COR-L47 (cell line): ENCODE measurements at regions not wholly inside any gene's neighbourhood (a gene's known extent, or its start where the extent isn't known, plus 50 kb on each side); places are given as distances from the start of the nearest gene placed in this dataset.

Experiments used
- DNase-seq: peaks from one replicate; lab custom pipeline; 2025; lab: John Stamatoyannopoulos, UW

DNA sequence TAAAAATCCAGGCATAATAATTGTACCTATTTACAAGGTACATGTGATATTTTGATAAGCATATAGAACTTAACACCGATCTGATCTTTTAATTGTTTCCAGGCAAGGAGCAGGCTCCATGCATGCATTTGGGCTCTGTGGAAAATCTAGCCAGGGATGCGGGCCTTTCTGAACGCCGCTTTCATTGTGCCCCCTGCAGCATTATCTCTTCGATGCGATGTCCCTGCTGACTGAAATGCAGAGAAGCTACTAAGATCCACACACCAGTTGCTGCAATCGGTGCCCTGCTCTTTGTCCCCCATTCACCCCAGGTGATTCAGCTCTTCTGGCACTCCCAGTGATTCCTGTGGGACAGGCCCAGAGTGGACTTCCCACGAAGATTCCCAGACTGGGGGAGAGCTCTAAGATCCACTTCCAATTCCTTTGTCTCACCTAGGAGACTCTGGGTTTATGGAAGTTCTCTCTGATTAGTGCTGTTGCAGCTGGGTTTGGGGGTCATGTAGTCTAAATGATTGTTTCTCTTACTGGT lies 254.3 kb upstream of the AGA start:
- DNase-seq = no peak

DNA sequence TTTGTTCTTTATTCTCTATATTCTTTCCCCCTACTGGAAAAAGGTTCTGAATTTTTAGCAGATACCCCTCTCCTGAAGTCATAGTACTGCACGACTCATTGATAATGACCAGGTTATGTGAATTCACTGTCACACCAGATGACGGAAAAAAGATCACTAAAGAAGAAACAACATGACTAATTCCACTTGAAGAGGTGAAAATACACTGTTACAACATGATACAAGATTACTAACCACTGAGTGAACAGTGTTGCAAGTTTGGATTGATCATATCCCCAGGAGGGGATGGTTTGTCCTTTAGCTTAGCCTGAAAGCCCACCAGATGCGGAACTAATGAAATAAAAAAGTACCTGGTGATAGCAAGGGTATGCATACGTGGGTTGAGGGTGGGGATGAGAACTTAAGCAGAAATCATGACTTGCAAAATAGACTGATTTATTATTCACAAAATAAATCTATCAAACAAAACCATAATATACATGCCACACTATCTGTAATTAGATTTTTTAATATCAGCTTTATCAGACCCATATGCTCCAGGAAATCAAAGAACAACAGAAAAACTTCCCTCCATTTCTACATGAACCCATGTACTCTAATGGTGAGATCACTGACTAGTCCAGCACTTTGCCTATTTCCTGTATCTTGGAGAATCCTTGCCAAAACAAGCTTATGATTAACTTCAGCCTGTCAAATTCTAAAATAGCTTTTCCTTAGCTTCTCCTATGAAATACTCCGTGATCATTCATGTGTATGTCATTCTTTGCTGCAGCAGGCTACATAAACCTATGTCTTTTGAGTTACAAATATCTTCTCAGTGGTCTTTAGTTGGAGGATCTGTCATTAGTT lies 257.4 kb upstream of the AGA start:
- DNase-seq = no peak

DNA sequence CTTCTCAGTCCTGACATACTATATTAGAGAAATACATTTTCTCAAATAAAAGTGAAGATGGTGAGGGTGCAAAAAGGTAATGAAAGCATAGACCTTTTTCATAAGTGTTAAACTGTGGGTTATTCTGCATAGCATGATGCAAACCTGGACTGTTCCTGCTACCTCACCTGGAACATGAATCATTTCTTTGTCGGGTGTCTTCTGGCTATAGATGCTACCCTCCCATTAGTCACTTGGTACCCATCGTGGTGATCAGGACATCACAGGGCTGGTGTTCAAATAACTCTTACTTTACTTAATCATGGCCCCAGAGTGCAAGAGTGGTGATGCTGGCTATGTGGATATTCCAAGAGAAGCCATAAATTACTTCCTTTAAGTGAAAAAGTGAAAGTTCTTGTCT lies 264.7 kb upstream of the AGA start:
- no peak for DNase-seq

DNA sequence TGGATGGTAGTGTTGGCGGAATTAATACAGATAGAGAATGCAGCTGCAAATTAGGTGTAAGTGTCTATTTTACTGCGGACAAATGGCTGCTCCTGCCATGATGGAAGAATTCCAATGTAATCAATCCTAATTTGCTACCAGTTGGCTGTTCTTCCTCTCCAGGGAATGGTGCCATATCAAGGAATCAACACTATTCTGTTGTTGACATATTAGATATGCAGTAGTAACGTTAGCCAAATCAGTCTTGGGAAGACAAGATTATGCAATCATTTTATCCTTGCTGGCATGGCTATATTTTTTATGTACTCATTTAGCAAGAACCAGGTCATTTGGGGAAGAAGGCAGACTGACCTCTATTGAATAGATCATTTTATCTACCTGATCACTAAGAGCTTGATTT lies 271.2 kb upstream of the AGA start:
- no peak for DNase-seq

DNA sequence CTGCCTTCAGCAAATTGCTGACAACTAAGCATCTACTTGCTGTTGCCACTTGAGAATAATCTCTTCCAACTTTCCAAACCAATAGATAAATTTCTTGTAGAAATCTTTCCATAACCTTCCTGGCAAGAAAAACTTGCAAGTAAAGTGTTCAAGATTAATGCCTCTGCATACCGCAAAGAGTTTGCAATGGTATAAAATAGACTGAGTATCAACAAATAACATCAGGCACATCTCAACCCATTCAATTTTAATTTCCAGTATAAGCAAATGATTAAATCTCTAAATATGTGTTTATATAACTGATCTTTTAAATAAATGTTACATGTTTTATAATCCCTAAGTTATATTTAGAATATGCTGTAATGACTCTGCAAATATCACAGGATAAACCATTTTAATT lies 275.2 kb upstream of the AGA start:
- DNase-seq = no peak

DNA sequence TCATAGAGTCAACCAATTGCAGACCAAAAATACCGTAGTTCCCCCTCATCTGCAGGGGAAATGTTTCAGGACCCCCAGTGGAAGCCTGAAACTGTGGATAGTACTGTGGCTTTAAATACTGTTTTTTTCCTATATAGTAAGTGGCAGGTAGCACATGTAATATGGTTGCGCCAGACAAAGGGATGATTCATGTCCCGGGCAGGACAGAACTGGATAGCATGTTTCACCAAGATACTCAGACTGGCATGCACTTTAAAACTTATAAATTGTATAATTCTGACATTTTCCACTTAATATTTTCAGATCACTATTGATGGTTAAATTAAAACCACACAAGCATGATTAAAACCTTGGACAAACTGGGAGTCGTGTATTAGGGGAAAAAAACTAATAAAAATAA lies 276.3 kb upstream of the AGA start:
- no peak for DNase-seq

DNA sequence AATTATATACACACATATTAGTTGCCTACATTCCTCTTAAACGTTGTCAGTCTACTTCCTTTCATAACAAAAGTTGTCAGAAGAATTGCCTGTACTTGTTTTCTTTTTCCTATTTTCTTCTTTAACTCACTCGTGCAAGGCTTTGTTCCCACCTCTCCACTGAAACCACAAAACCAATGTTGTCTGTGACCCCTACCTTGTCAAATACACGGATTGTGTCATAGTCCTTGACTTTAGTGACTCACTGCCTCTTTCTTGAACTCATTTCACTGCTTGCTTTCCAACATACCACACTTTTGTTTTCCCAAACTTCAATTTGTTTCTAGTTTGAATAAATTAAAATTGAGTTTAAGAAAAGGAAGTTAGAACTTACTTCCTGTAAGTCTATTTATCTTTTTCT lies 283.9 kb upstream of the AGA start:
- no peak for DNase-seq

DNA sequence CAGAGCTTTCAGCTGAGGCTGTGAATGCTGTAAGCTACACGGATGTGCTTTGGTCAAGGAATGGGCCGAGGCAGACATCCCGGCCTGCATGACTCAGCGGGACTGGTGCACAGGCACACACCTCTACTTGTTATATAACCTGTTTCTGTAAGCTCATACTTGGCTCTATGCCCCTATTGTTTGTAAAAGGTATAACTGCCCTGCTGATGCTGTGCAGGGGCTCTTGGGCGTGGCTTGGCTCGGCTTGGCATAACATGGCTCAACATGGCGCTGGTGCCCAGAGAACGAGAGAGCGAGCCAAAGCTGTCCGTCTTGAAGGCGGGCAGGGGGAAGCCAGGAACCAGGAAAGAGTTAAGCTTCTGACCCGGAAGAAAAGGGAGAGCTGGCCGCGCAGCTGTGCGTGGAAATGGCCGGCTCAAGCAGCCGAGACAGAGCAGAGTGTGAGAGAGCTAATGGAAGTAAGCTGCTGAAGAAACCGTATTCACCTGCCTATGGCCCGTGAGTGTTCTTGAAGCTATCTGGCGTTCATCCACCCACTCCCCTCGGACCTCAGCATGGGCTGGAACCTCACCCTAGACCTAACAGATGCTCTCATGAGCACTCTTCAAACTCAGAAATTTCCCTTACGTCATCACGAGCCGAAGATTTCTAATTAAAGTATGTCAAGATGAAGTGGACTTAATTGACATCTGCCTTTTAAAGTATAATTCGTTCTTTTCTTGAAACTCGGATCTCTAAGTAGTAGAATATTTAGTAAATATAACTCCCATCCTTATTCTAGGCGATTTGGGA lies 286.3 kb upstream of the AGA start:
- no peak for DNase-seq

DNA sequence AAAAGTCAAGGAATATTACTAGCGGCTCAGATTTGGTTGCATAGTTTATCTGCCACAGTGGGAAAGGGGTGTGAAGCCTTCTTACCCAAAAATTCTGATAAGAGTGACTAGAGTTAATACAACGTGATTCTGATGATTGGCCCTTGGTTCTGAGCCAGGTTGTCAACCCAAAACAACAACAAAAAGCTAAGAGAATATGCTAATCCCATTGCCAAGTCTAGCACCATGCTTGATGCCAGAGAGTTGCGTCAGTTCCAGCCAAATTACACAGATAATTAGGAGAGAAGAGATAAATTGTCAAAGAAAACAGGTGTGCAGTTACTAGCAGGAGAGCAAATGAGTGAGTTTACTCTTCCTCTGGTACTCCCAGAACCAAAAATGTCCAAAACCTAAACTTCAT lies 287.4 kb upstream of the AGA start:
- no peak for DNase-seq

DNA sequence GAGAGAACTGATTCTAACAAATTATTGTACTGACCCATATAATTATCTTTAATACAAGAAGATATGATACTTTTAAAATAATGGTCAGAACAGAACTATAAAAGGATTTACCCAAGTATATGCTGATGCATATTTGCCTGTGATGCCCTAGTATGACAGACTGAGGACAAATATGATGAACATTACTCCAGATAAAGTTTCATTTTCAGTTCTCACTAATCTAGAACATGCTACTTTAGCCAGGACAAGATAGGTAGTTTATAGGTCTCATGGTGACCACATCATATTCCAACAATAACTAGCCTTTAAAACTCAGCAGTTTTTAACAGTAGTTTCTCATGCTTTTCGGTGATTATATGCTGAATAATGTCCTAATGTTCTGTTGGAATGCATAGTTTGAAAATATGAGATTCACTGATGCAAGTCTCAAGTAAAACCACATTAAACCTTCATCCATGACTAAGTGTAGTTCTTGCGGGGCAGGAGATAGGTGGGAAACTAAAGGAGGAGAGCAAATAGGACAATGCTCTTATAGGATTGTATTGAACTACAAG lies 295.2 kb upstream of the AGA start:
- no peak for DNase-seq

DNA sequence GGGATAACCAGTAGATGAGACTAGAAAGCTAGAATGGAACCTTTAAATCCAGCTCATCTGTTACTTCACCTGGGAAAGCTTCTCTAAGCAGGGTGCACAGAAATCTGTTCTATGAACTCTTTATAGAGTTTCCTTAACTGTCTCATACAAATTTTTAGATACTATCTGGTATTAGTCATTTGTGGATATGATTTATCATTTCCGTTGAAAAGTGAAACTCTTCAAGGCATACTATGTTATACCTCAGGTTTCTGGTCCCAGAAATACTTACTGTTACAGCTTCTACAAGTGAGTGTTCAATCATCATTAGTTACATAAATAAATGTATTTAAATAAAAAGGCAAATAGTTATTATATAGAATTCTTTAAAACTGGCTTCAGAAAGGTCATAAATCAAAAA lies 298.3 kb upstream of the AGA start:
- no peak for DNase-seq

DNA sequence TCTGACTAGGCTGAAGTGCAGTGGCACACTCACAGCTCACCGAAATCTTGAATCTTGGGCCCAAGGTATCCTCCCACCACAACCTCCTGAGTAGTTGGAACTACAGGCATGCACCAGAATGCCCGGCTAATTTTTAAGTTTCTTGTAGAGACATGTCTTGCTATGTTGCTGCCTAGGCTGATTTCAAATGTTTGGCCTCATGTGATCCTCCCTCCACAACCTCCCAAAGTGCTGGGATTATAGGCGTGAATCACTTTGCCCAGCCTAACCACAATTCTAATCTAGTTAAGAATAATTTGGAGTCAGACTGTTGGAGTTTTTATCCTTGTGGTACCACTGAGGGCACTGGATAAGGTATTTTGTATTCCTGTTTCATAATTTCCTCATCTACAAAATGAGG lies 317.5 kb upstream of the AGA start:
- DNase-seq = no peak

DNA sequence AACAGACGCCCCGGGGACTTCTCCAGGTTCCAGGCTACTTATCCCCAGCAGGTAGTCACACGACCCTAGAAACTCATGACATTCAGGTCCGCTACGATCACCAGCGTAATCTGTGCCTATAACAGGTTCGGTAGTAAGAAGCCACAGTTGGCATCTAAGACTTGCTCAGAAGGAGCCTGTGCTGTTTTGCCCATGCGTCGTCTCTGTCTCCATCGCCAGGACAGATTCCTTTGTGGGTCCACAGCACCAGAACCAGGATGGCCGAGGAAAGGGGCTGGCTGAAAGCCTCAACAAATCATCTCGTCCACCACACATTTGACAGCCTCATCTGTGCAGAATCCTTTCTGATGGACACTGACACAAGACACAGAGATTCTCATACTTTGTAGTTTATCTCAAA lies 319.5 kb upstream of the AGA start:
- DNase-seq = no peak

DNA sequence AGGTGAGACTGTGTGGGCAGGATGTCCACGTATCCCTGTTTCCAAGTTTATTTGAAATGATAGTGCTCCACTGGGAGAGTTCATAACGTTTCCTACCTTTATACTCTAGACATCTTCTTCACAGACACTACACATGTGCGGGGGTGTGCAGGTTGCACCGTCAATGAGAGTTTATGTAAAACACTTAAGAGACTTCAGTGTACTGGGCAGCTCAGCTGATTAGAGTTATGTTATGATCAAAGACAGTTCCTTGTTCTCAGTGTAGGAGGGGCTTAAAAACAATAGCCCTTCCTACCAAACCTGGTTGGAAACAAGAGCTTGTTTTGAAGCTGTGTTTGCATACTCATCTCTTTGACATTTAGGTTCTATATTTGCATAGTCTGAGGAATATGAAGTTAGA lies 326.9 kb upstream of the AGA start:
- no peak for DNase-seq

DNA sequence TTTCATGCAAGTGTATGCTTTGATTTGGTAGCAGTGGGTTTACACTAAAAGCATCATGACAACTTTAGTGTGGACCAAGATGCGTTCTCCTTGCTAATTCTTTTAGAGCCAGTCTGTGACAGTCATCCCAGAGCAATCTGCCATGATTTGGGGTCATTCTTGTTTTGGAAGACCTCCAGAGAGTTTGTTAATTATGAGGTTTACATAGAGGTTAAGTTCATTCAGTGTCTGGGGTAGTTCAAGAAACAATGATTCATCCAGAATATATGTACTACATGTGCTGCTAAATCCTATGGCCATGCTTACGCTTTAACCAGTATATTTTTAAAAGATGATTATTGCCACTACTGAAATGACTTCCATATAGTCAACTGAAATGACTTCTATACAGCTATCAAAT lies 328.5 kb upstream of the AGA start:
- DNase-seq = no peak

DNA sequence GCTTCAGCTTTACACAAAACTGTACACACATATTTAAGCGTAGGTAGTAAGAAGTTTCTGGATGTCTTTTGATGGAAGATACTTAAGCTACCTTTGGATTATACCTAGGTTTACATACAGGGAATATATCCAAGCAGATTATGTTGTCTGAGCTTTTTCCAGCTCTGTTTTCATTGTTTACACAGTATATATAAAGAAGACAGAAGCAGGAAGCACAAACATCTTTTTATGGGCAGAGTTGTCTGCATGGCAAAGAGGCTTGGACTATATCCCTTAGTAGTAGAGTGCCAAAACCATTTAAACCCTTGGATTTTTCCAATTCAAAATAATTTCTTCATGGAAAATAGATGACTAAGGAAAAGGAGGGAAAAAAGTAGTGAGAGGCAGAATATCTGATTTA lies 329.4 kb upstream of the AGA start:
- DNase-seq = no peak

DNA sequence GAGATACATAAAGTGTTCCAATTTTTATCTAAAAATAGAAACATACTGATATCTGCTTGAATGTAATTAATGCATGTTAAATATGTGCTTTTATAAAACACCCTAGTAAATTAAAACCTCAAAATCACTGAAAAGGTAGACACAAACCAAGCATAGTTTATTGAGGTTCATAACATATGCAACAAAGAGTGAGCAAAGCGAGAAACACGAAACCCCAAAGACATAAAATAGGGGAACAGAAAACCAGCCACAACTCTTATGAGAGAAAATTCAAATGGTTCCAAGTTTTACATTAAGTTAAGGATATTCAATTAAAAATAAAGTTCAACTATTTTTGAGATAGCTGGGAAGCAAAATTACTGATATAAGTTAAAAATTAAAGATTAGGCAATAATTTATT lies 336.4 kb upstream of the AGA start:
- no peak for DNase-seq

DNA sequence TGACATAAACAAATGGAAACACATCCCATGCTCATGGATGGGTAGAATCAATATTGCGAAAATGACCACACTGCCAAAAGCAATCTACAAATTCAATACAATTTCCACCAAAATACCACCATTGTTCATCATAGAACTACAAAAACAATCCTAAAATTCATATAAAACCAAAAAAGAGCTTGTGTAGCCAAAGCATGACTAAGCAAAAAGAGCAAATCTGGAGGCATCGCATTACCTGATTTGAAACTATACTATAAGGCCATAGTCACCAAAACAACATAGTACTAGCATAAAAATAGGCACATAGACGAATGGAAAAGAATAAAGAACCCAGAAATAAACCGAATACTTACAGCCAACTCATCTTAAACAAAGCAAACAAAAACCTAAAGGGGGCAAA lies 342.8 kb upstream of the AGA start:
- no peak for DNase-seq

DNA sequence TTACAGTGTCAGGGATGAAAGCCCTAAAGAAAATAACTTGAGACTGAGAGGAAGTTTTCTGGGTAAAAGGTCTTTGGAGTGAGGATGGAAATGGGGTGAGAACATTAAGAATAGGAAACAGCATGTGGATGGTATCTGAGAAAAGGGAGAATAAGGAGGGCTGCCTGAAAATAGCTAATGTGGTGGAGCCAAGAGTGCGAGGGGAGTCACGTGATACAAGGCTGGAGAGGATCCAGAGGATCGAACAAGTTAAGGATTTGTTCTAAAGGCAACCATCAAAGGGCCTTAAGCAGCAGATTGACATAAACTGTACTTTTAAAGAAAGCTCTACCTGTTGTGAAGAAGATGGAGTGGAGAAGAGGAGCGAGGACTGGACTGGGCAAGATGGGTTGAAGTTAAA lies 347.4 kb upstream of the AGA start:
- no peak for DNase-seq

DNA sequence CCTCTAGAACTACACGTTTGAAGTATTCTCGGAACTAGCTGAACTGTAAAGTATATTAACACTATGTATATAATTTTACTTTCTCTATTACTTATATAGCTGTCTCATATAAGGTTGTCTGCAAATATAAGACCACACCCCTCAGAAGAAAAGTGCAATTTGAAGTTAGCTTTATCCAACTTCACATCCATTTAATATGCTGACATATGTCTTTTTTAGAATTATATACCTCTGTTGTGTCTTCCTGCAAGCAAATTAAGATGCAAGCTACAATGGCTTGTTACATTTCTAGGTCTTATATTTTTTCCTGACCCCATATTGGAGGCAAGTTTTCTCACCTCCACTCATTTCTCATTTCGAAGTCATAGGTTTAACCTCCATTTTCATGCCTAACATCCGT lies 349.0 kb upstream of the AGA start:
- no peak for DNase-seq

DNA sequence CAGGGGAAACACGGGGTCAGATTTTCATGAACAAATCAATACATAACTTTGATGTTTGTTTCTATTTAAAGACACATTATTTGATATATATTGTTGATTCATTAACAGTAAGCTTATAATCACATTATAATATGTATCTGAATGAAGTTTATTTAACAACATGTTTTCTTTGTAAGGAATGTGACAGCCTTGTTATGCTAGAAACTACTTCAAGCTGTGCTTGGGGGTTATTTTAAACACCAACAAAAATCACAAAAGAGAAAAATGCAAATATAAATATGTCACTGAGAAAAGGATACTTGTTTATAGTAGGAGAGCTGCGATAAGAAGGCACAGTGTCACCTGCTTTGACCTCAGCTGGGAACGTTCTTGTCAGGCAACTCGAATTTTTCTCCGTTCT lies 354.6 kb upstream of the AGA start:
- DNase-seq = no peak

DNA sequence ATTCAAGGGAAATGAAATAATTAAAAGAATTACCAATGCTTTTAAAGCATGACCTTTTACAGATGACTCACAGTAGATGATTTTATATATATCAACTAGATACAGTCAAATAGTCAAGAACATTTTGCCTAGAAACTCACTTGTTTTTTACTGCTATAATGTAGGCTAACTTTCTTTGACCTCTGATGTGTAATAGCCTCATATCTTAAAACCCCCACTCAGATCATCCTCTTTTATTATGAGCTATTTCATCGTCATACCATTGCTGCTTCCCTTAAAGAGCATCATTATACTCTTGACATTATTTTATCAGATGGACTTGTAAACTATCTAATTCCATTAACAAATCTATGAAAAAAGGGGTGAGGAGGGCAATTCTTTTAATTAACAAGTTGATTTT lies 355.9 kb upstream of the AGA start:
- DNase-seq = no peak

DNA sequence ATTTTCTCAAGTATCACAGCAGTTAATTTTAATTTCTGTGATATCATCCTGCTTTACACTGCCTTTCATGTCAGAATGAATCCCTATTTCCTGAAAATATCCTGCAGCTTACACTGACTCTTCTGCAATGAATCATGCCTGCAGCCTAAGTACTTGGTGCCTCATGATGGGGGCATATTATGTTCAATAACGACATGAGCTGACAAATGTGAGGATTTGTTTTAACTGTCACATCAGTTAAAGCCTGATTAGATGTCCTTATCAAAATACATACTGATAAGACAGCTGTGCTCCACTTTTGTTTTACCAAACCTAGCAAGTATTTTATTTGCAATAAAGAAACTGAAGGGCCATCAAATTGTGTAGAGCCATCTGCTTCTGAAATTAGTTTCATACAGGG lies 359.9 kb upstream of the AGA start:
- DNase-seq = no peak
